Mesothelial cell of epicardium (in vitro differentiated cells): ENCODE measurements at regions not wholly inside any gene's neighbourhood (a gene's known extent, or its start where the extent isn't known, plus 50 kb on each side); places are given as distances from the start of the nearest gene placed in this dataset.
A peak's percentile ranks its signal among the peaks of the same experiment; 100 is the strongest.
"Not testable (repeated sequence)": the region's sequence is repeated elsewhere in the genome, so short reads cannot be mapped to it uniquely, and the experiment has no call there.

ENCODE experiments used
- DNase-seq, 2 experiments: peaks; one replicate each; pipeline ENCODE4 v3.0.0; 2021; ENCODE audit warnings: low spot score in 2 of 2; ENCODE audit not compliant: unreplicated experiment in 2 of 2
- H3K27ac Mint-ChIP-seq: 2 replicates; pipeline ENCODE4 v1.8.0; 2021; ENCODE audit warnings: mixed read lengths
- H3K27me3 Mint-ChIP-seq: 2 replicates; pipeline ENCODE4 v1.8.0; 2021; ENCODE audit warnings: low read depth, mixed read lengths
- H3K36me3 Mint-ChIP-seq: 2 replicates; pipeline ENCODE4 v1.8.0; 2021; ENCODE audit warnings: mixed read lengths
- H3K4me1 Mint-ChIP-seq: 2 replicates; pipeline ENCODE4 v1.8.0; 2021; ENCODE audit warnings: mixed read lengths
- H3K4me3 Mint-ChIP-seq: 2 replicates; pipeline ENCODE4 v1.8.0; 2021; ENCODE audit warnings: mild to moderate bottlenecking, moderate library complexity, mixed read lengths
- H3K9me3 Mint-ChIP-seq: 2 replicates; pipeline ENCODE4 v1.8.0; 2021; ENCODE audit warnings: mixed read lengths
- TF ChIP-seq, protein P1 (sequence below): fragments of 200-600 bp; sonication (generic); IDR thresholded peaks from one replicate; pipeline ENCODE4 v1.5.0; 2021; ENCODE audit warnings: antibody characterized with exemption; ENCODE audit not compliant: unreplicated experiment

DNA sequence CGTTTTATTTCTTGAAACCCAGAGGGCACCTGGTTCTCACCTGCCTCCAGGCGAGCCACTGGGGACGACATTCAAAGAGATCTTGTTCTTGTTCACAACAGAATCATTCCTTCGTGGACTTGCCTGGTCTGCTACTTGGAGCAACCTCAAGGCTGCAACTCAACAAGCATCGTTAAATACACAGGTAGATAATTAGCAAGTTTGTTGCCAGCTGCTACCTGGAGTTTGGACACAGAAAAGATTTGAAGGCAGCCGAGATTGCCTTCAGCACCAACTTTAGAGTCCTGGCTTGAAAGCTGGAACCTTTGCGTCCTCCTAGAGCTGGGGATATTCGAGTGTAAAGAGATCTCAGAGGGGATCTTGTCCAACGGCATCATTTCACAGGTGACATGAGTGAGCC, 89.6 kb upstream of the C7orf33 start:
- H3K9me3 Mint-ChIP-seq, result no peaks in the 10 kb centered on the region
- no peaks in the 10 kb centered on the region for H3K36me3 Mint-ChIP-seq
- H3K27me3 Mint-ChIP-seq, result no peaks in the 10 kb centered on the region
- no peak overlapping the region for H3K27ac Mint-ChIP-seq
- TF ChIP-seq, protein P1, sequence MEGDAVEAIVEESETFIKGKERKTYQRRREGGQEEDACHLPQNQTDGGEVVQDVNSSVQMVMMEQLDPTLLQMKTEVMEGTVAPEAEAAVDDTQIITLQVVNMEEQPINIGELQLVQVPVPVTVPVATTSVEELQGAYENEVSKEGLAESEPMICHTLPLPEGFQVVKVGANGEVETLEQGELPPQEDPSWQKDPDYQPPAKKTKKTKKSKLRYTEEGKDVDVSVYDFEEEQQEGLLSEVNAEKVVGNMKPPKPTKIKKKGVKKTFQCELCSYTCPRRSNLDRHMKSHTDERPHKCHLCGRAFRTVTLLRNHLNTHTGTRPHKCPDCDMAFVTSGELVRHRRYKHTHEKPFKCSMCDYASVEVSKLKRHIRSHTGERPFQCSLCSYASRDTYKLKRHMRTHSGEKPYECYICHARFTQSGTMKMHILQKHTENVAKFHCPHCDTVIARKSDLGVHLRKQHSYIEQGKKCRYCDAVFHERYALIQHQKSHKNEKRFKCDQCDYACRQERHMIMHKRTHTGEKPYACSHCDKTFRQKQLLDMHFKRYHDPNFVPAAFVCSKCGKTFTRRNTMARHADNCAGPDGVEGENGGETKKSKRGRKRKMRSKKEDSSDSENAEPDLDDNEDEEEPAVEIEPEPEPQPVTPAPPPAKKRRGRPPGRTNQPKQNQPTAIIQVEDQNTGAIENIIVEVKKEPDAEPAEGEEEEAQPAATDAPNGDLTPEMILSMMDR, result no peak
- DNase-seq, result no peak
- peak overlapping the region; percentile 71 for H3K4me3 Mint-ChIP-seq
- peaks cover 25% of the 10 kb centered on the region for H3K4me1 Mint-ChIP-seq

DNA sequence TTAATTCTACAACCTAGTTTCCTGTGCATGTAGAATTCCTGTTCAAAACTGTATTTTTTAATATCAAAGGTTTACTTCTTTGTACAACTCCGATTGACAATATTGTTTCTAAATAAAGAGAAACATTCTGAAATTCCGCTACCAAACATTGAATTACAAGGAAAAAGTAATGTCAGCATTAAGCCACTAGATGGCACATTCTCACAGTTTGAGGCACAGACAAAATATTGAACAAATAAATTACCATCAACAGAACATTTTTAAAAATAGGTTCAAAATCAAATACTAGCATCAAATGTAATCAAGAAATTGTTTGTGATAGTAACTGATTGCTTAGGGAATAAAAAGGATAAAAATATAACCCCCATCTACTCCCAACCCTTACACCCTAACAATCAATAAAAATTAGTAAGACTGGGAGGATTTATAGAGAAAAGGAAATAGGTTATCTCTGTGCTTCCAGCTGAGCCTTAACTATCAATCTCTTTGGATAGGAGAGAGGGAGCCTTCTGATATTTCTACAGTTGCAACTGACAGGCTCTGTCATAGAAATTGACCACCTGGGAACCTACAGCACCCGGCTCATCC, 86.6 kb upstream of the C7orf33 start:
- no peak overlapping the region for H3K27ac Mint-ChIP-seq
- H3K4me1 Mint-ChIP-seq, result peaks cover 22% of the 10 kb centered on the region
- H3K9me3 Mint-ChIP-seq, result no peaks in the 10 kb centered on the region
- no peak for DNase-seq
- H3K4me3 Mint-ChIP-seq, result no peak overlapping the region
- H3K36me3 Mint-ChIP-seq, result no peaks in the 10 kb centered on the region
- H3K27me3 Mint-ChIP-seq, result no peaks in the 10 kb centered on the region
- TF ChIP-seq, protein P1, result peak; percentile 86

DNA sequence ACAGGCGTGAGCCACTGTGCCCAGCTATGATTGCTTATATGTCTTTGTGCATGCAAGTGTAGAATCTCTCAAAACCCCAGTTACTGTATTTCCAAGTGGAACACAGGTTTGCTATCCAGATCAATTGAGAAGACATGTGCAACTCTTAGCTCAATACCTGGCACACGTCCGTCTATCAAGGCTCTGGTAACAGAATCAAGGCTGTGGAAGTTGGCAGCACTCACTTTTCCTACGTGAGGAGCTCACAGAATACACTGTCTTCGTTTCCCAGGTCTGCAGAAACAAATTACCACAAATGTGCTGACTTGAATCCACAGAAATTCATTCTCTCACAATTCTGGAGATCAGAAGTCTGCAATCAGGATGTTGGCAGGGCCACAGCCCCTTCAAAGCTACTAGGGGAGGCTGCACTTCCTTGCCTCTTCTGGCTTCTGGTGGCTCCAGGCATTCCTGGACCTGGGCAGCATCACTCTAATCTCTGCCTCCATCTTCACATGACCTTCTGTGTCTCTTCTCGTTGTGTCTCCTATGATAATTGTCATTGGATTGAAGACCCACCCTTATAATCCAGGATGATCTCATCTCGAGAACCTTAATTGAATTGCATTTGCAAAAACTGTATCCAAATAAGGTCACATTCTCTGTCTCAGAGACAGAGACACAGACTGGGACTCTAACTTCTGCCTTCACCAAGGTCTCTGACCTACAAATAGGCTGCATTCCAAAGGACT, 84.8 kb upstream of the C7orf33 start:
- Mint-ChIP-seq H3K9me3 (no peaks in the 10 kb centered on the region), H3K4me1 (peaks cover 16% of the 10 kb centered on the region), H3K36me3 (no peaks in the 10 kb centered on the region), H3K27ac (no peak overlapping the region), H3K4me3 (no peak overlapping the region), H3K27me3 (no peaks in the 10 kb centered on the region)
- DNase-seq, result no peak
- TF ChIP-seq, protein P1, result no peak

DNA sequence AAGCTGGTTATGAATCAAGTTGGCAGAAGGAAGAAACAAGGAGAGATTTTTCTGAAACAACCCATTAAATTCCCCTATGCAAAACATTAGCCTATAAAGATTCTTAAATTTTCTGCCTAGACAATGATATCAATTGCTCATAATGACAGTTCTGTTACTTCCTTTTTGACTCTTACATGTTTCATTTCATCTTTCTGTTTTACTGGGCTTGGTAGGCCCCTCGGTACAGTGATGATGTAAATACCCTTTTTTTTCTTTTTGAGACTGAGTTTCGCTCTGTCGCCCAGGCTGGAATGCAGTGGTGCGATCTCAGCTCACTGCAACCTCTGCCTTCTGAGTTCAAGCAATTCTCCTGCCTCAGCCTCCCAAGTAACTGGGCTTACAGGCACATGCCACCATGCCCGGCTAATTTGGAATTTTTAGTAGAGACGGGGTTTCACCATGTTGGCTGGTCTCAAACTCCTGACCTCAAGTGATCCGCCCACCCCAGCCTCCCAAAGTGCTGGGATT, 83.4 kb upstream of the C7orf33 start:
- H3K9me3 Mint-ChIP-seq, H3K36me3 Mint-ChIP-seq, H3K27ac Mint-ChIP-seq, H3K27me3 Mint-ChIP-seq, DNase-seq, H3K4me1 Mint-ChIP-seq, H3K4me3 Mint-ChIP-seq: not testable (repeated sequence)

DNA sequence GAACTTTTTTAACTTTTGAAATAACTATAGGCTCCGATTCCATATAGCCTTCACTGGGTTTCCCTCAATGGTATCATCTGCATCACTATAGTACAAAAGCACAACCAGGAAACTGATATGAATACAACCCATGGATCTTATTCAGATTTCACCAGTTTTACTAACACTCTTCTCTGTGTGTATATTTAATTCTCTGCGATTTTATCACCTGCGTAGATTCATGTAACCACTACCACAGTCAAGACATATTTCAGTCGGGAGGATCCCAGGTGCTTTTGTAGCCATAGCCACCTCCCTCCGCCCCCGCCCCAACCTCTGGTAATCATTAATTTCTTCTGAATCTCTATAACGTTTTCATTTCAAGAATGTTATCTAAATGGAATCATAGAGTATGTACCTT, 82.8 kb upstream of the C7orf33 start:
- H3K4me1 Mint-ChIP-seq, result no peaks in the 10 kb centered on the region
- H3K27ac Mint-ChIP-seq, result no peak overlapping the region
- no peak overlapping the region for H3K4me3 Mint-ChIP-seq
- TF ChIP-seq, protein P1, result no peak
- H3K9me3 Mint-ChIP-seq, result no peaks in the 10 kb centered on the region
- DNase-seq, result no peak
- H3K36me3 Mint-ChIP-seq, result no peaks in the 10 kb centered on the region
- H3K27me3 Mint-ChIP-seq, result no peaks in the 10 kb centered on the region

DNA sequence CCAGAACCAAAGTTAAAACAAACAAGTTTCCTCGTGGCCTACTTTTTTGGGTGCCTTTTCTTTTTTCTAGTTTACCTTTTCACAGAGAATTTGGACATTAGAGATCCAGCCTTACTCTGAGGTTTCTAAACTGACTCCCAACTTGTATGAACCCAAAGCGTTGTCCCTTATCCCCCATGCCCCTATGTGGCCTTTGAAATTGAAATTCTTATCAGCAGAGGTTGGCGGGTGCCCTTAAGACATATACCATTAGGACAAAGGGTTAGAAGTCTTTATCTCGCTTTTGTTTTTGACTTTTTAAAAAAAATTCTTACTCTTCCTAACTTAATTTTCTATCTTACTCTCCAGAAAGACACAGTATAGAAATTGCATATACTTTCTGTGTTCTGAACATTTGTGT, 76.3 kb upstream of the C7orf33 start:
- H3K4me1 Mint-ChIP-seq, result no peaks in the 10 kb centered on the region
- H3K36me3 Mint-ChIP-seq, result no peaks in the 10 kb centered on the region
- H3K4me3 Mint-ChIP-seq, result no peak overlapping the region
- no peak for DNase-seq
- H3K9me3 Mint-ChIP-seq, result peaks cover 11% of the 10 kb centered on the region
- TF ChIP-seq, protein P1, result no peak
- H3K27ac Mint-ChIP-seq, result no peak overlapping the region
- no peaks in the 10 kb centered on the region for H3K27me3 Mint-ChIP-seq
